Mesothelial cell of epicardium (in vitro differentiated cells): ENCODE measurements at regions not wholly inside any gene's neighbourhood (a gene's known extent, or its start where the extent isn't known, plus 50 kb on each side); places are given as distances from the start of the nearest gene placed in this dataset.

Experiments
- DNase-seq, 2 experiments: peaks; one replicate each; pipeline ENCODE4 v3.0.0; 2021; ENCODE audit warnings: low spot score in 2 of 2; ENCODE audit not compliant: unreplicated experiment in 2 of 2
- H3K27ac Mint-ChIP-seq: 2 replicates; pipeline ENCODE4 v1.8.0; 2021; ENCODE audit warnings: mixed read lengths
- H3K27me3 Mint-ChIP-seq: 2 replicates; pipeline ENCODE4 v1.8.0; 2021; ENCODE audit warnings: low read depth, mixed read lengths
- H3K36me3 Mint-ChIP-seq: 2 replicates; pipeline ENCODE4 v1.8.0; 2021; ENCODE audit warnings: mixed read lengths
- H3K4me1 Mint-ChIP-seq: 2 replicates; pipeline ENCODE4 v1.8.0; 2021; ENCODE audit warnings: mixed read lengths
- H3K4me3 Mint-ChIP-seq: 2 replicates; pipeline ENCODE4 v1.8.0; 2021; ENCODE audit warnings: mild to moderate bottlenecking, moderate library complexity, mixed read lengths
- H3K9me3 Mint-ChIP-seq: 2 replicates; pipeline ENCODE4 v1.8.0; 2021; ENCODE audit warnings: mixed read lengths
- TF ChIP-seq, protein P1 (sequence below): fragments of 200-600 bp; sonication (generic); IDR thresholded peaks from one replicate; pipeline ENCODE4 v1.5.0; 2021; ENCODE audit warnings: antibody characterized with exemption; ENCODE audit not compliant: unreplicated experiment

DNA sequence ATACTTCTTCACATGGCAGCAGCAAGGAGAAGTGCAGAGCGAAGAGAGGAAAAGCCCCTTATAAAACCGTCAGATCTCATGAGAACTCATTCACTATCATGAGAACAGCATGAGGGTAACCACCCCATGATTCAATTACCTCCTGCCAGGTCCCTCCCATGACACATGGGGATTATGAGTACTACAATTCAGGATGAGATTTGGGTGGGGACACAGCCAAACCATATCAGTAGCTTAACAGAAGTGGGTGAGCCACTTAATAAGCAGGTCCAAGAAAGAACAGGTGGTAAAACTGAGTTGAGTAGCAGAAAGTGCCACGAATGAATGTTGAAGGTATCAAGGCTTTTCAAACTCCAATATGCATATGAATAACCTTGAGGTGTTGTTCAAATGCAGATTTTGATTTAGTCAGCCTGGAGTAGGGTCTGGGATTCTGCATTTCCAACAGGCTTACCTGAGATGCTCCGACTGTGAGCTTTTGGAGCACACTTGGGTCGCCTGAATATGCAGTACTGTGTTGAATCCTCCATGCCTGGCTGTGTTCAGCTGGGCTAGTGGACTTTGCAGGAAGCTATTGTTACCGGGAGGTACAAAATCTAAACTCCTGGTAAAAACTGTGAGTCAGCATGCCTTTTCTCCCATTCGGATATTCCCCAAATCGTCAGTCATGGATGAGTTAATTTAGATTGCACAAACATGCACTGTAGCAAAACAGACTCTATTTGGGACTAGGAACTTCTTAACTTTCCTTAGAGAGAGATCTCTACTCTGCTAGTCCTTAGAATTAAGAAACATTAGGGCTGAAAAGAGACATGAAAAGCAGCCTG lies 69.0 kb upstream of the PRKCQ start:
- H3K4me3 Mint-ChIP-seq, result no peak overlapping the region
- TF ChIP-seq, protein P1, sequence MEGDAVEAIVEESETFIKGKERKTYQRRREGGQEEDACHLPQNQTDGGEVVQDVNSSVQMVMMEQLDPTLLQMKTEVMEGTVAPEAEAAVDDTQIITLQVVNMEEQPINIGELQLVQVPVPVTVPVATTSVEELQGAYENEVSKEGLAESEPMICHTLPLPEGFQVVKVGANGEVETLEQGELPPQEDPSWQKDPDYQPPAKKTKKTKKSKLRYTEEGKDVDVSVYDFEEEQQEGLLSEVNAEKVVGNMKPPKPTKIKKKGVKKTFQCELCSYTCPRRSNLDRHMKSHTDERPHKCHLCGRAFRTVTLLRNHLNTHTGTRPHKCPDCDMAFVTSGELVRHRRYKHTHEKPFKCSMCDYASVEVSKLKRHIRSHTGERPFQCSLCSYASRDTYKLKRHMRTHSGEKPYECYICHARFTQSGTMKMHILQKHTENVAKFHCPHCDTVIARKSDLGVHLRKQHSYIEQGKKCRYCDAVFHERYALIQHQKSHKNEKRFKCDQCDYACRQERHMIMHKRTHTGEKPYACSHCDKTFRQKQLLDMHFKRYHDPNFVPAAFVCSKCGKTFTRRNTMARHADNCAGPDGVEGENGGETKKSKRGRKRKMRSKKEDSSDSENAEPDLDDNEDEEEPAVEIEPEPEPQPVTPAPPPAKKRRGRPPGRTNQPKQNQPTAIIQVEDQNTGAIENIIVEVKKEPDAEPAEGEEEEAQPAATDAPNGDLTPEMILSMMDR, result no peak
- no peaks in the 10 kb centered on the region for H3K4me1 Mint-ChIP-seq
- peaks cover 53% of the 10 kb centered on the region for H3K27me3 Mint-ChIP-seq
- no peak overlapping the region for H3K27ac Mint-ChIP-seq
- no peaks in the 10 kb centered on the region for H3K9me3 Mint-ChIP-seq
- H3K36me3 Mint-ChIP-seq, result no peaks in the 10 kb centered on the region
- DNase-seq, result no peak

DNA sequence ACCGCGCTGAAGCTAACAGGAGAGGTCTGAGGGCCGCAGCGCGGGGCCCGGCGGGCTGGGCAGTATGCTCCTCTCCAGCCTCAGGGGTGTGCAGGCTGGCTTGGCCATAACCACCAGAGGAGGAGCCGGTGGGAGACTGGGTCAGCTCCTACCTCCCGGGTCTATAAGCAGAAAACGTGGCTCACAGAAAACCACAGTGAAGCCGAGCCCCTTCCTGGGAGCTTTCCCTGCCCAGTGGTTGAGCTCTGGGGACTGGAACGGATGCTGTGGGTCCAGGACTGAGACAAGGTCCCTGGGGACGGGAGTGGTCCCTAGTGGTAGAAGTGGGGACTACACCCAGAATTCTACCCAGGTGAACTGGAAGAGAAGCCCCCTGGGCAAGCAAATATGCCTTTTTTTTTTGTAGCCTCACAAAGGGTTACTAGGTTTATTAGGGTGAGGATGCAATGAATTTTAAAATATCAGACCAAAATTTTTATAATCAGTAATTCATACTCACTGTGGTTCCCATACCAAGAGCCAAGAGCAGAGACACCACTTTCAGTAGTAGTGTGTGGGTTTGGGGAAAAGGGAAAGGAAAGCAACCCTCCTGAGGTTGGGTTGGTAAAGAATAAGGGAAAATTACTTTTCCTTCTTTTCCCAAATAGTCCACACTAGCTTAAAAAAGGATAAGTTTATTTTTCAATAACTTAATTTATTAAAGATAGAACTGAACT lies 67.9 kb upstream of the PRKCQ start:
- peaks cover 44% of the 10 kb centered on the region for H3K27me3 Mint-ChIP-seq
- no peaks in the 10 kb centered on the region for H3K9me3 Mint-ChIP-seq
- no peak overlapping the region for H3K27ac Mint-ChIP-seq
- H3K4me3 Mint-ChIP-seq, result no peak overlapping the region
- no peaks in the 10 kb centered on the region for H3K4me1 Mint-ChIP-seq
- no peaks in the 10 kb centered on the region for H3K36me3 Mint-ChIP-seq
- peak in 1 of 2 experiments; percentile 55 for DNase-seq
- TF ChIP-seq, protein P1, result peak; percentile 90

GRCh38 chr10:6643962-6644361 lies 63.9 kb upstream of the PRKCQ start:
- Mint-ChIP-seq H3K4me3 (no peak overlapping the region), H3K27ac (no peak overlapping the region), H3K36me3 (no peaks in the 10 kb centered on the region), H3K27me3 (peaks cover 30% of the 10 kb centered on the region), H3K9me3 (no peaks in the 10 kb centered on the region), H3K4me1 (no peaks in the 10 kb centered on the region)
- DNase-seq, result no peak
- TF ChIP-seq, protein P1, result no peak

DNA sequence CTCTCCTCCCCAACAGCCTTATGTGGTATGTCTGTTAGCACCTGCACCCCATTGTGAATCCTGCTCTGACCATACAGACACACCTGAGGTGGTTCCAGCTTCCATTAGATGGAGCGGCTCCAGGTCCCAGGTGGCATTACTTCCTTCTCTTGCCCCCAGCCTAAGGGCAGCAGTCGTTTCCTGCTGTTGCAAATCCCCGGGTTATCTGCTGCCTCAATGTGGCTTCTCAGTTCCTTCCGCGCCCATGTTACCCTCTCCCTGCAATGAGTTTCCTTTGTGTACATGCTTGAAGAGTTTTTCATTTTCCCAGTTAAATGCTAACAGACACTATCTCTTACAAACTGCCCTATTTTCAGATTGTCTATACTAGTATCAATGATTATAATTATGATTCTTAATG lies 62.8 kb upstream of the PRKCQ start:
- peaks cover 27% of the 10 kb centered on the region for H3K27me3 Mint-ChIP-seq
- DNase-seq, result no peak
- H3K4me3 Mint-ChIP-seq, result no peak overlapping the region
- H3K36me3 Mint-ChIP-seq, result no peaks in the 10 kb centered on the region
- H3K9me3 Mint-ChIP-seq, result no peaks in the 10 kb centered on the region
- no peaks in the 10 kb centered on the region for H3K4me1 Mint-ChIP-seq
- TF ChIP-seq, protein P1, result no peak
- no peak overlapping the region for H3K27ac Mint-ChIP-seq

DNA sequence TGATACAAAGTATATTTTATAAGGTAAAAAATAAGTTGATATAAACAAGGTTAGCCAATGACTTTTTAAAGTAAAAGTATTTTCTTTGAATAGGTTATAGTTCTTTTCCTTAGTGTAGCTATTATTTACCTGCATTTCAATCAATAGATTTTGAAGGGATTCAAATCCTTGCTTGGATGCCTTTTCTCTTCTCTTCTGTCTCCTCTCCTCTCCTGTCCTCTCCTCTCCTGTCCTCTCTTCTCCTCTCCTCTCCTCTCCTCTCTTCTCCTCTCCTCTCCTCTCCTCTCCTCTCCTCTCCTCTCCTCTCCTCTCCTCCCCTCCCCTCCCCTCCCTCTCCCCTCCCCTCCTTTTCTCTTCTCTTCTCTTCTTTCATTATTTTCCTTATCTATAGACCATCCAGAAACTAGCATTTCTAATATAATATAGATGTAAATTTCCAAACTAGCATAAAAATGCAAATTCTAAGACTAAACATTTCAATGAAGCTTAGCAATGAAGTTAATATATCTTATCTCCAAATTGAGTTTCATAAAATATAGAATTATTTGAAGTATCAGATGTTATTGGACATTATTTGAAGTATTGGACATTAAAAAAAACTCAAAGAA lies 60.5 kb upstream of the PRKCQ start:
- peaks cover 43% of the 10 kb centered on the region for H3K27me3 Mint-ChIP-seq
- TF ChIP-seq, protein P1, result no peak
- no peak overlapping the region for H3K27ac Mint-ChIP-seq
- H3K9me3 Mint-ChIP-seq, result no peaks in the 10 kb centered on the region
- no peak overlapping the region for H3K4me3 Mint-ChIP-seq
- H3K36me3 Mint-ChIP-seq, result no peaks in the 10 kb centered on the region
- H3K4me1 Mint-ChIP-seq, result no peaks in the 10 kb centered on the region
- DNase-seq, result no peak
